ENCODE measurements at regions not wholly inside any gene's neighbourhood (a gene's known extent, or its start where the extent isn't known, plus 50 kb on each side); places are given as distances from the start of the nearest gene placed in this dataset.
"Not testable (repeated sequence)": the region's sequence is repeated elsewhere in the genome, so short reads cannot be mapped to it uniquely, and the experiment has no call there.

DNA sequence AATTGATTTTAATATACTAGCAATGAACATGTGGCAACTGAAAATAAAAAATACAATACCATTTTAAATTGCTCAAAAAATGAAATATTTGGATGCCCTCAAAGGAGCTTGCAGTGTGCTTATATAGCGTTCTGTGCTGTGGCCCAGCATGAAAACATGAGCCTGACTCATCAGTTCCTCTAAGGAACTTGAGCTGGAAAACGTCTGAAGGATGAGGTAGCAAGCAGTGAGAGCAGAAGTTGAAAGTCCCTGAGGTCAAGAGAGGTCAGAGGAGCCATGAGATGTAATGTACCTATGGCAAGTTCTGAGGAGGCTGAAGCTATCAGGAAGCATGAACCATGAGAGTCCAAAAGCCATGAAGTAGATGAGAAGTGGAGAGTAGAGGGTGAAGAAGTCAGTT, 59.7 kb downstream of the HMGB3 start:
- no peak for DNase-seq

- DNase-seq = not testable (repeated sequence)
Measured at GRCh38 chrX:151066373-151066772, 83.2 kb downstream of the HMGB3 start.

DNA sequence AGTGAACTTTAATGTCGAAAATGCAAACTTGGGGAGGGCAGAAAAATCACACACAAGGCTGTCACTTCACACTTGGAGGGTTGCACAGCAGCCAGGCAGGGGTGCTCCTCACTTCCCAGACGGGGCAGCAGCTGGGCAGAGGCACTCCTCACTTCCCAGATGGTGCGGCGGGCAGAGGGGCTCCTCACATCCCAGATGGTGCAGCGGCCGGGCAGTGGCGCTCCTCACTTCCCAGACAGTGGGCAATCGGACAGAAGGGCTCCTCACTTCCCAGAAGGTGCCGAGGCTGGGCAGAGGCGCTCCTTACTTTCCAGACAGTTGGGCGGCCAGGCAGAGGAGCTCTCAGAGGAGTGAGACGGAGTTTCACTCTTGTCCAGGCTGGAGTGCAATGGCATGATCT, 90.6 kb downstream of the HMGB3 start:
- DNase-seq = no peak

DNA sequence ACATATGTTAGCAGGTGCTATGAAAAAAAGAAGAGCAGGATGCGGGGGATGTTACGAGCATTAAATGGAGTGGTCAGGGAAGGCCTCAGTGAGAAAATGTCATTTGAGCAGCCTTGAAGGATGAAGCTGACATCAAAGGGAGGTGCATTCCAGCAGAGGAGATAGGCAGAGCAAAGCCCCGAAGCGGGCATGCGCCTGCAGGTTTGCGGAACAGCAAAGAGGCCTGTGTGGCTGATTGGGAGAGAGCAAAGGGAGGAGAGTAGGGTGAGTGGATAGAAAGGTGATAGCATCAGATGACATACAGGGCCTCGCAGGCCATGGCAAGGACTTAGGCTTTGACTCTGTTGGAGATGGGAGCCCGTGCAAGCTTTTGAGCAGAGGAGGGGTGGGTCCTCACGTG, 95.4 kb upstream of the GPR50 start:
- DNase-seq = no peak

- DNase-seq = peak; percentile 49
Measured at GRCh38 chrX:151082077-151082948, 94.1 kb upstream of the GPR50 start.

GRCh38 chrX:151084454-151084853, 91.9 kb upstream of the GPR50 start:
- no peak for DNase-seq

- no peak for DNase-seq
Measured at GRCh38 chrX:151085207-151085606, 91.2 kb upstream of the GPR50 start.

GRCh38 chrX:151088221-151088620, 88.2 kb upstream of the GPR50 start:
- no peak for DNase-seq

DNA sequence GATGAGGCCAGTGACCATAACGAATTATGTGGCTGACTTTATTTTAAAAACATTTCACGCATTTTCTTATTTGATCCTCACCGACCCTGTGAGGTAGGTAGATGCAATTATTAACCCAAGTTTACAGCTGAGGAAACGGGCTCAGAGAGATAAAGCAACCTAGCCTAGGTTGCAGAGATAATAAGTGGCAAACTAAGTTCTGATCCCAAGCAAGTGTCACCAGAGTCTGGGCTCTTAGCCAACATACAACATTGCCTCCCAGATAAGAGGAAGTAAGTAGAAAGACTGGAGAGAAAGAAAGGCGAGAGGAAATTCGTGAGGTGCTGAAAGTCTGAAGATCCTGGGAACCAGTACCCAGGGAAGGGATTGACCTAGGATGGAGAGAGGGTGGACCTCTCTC, 77.4 kb upstream of the GPR50 start:
- no peak for DNase-seq

DNA sequence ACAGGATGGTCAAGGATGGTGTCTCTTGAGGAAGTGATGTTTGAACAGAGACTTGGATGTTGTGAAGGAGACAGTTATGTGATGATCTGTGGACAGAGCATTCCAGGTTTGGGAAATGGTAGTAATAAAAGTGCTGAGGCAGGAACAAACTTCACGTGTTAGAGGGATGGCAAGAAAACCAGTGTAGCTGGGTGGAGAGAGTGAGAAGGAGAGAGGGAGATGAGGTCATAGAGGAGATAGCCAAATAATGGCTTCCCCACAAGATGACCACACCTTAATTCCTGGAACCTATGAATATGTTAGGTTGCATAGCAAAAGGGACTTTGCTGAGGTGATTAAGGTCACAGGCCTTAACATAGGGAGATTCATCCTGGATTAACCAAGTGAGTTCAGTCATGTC, 75.6 kb upstream of the GPR50 start:
- no peak for DNase-seq

DNA sequence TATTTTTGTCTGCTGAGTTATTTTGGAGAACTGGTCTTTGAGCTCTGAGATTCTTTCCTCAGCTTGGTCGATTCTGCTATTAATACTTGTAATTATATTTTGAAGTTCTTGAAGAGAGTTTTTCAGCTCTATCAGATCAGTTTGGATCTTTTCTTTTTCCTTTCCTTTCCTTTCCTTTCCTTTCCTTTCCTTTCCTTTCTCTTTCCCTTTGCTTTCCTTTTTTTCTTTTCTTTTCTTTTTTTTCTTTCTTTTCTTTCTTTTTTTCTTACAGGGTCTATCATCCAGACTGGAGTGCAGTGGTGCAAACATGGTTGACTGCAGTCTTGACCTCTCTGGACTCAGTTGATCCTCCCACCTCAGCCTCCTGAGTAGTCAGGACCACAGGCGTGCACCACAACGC, 63.2 kb upstream of the GPR50 start:
- not testable (repeated sequence) for DNase-seq
